GM19467 (cell line): ENCODE measurements at regions not wholly inside any gene's neighbourhood (a gene's known extent, or its start where the extent isn't known, plus 50 kb on each side); places are given as distances from the start of the nearest gene placed in this dataset.
A peak's percentile ranks its signal among the peaks of the same experiment; 100 is the strongest.

ENCODE experiments used
- ATAC-seq: cut with Tn5 transposase; IDR thresholded peaks from one replicate; pipeline ENCODE4 v1.9.1; 2021; ENCODE audit warnings: mild to moderate bottlenecking, moderate library complexity; ENCODE audit not compliant: unreplicated experiment

DNA sequence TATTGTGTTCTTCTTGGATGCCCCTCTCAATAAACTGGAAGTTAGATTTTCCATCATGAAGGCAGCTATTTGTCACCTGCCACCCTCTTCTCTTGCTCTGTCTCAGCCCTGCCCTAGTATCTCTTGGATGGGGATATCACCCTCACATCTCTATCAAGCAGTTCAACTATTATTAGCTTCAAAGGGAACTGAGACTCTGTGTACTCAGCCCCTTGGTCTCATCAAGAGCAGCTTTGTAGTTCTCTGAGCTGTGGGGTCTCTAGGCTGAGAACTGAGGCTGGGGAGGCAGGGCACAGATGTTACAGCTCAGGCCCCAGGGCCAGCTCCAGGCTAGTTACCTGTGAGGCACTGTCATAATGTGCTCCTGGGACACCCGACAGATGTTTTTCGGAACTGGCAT, 130.3 kb downstream of the DAD1 start:
- ATAC-seq = no peak

DNA sequence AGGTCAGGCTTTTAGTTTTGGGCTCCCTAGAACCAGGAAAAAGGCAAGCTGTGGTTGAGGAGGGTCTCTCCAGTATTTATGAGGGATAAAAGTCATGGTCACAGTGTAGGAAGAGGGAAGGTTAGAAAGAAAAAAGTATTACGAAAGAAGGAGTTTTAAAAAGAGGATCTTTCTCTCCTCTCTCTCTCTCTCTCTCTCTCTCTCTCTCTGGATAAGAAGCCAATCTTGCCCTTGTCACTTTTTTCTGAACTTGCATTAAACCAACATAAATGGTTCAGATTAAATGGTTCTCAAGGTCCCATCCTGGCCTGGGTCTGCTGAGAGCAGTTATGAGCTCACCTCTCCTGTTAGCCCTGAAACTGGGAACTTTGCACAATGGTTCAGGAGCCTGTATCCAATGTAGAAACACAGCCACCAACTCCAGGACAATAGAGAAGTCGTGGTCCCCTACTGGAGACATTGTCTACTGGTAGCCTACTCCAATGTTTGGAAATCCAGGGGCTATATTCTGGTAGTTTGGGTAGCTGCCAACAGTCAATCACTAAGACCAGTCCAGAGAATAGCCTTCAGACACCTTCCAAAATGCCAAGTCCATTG, 131.9 kb downstream of the DAD1 start:
- no peak for ATAC-seq

DNA sequence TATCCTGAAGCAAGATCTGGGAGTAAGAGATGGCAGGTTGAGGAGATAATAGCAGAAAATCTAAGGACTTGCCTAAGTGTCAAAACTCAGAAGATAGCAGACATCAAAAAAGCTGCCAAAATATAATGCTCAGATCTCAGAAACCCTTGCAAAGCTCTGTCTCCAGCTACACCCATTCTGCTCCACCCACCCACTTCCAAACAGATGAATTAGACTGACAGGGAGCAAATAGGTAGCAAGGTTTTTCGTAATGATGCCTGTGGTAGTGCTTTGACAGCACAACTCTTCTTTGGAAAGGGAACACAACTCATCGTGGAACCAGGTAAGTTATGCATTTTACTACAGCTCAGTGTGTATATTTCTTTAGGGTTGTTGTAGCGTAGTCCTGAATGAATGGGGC, 132.6 kb downstream of the DAD1 start:
- ATAC-seq = no peak

DNA sequence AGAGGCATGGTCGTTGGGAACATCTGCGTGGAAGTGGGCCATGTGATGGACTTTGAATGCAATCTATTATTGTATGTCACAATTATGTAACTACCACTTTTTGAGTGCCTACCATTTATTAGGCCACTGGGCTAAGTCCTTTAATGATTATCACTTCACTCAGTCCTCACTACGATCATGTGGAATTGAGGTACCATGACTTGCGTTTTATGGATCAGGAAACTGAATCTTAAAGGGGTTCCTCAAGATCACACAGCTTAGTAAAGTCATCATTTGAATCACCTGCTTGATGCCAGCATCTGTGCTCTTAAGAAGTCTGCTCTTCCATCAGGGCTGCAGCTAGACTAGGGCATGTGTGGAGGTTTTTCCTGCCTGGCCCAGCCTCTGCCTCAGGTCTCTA, 136.7 kb downstream of the DAD1 start:
- no peak for ATAC-seq

DNA sequence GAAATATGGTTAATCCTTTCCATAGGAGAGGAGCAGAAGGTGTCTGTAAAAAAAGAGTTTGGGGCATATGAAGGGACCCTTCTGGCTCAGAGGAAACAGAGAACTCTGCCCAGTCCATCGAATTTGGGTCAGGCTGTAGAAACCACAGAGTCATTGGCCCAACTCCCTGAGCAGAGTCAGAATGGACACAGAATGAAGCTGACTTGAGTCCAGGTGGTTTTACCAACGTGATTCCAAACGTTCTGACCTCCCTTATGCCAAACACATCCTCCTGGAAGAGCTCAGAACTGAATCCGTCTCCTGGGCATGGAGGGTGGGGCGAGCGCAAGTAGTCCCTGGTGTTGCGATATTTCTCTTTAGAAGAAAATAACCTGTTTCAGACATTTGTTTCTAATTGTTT, 138.8 kb downstream of the DAD1 start:
- no peak for ATAC-seq

DNA sequence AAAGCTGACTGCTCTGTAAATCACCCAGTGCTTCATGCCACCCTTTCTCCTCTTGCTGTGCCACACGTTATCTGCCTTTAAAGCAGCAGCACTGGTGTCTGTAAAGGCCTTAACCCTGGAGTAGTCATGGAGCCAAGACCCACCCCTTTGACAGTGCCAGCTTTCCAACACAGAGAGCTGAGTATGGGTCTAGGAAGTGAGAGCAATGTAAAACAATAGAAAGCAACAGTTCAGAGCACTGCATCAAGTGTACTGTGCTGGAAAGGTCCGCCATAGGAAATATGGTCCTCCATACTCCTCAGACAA, 139.5 kb downstream of the DAD1 start:
- no peak for ATAC-seq

DNA sequence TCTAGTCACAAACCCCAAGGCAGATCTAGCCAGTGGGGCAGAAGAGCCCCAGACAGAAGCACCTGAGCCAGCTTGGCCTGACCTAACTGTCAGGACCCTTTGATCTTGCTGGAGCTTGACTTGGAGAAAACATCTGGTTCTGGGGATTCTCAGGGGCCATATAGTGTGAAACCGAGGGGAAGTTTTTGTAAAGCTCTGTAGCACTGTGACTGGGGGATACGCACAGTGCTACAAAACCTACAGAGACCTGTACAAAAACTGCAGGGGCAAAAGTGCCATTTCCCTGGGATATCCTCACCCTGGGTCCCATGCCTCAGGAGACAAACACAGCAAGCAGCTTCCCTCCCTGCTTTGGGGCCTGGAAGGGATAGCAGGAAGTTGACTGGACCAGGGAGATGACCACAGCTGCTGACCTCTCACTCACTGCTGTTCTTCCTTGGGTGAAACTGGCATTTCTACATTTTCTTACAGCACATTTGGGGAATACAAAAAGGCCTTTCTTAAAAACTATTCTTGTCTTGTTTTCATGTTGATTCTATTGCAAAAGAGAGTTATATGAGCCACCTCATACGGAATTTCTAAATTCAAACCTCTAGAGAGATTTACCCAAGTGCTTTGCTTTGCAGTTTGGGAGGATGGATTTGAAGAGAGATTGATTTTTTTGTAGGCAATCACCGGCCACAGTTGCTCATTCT, 140.0 kb downstream of the DAD1 start:
- ATAC-seq = peak; percentile 39

DNA sequence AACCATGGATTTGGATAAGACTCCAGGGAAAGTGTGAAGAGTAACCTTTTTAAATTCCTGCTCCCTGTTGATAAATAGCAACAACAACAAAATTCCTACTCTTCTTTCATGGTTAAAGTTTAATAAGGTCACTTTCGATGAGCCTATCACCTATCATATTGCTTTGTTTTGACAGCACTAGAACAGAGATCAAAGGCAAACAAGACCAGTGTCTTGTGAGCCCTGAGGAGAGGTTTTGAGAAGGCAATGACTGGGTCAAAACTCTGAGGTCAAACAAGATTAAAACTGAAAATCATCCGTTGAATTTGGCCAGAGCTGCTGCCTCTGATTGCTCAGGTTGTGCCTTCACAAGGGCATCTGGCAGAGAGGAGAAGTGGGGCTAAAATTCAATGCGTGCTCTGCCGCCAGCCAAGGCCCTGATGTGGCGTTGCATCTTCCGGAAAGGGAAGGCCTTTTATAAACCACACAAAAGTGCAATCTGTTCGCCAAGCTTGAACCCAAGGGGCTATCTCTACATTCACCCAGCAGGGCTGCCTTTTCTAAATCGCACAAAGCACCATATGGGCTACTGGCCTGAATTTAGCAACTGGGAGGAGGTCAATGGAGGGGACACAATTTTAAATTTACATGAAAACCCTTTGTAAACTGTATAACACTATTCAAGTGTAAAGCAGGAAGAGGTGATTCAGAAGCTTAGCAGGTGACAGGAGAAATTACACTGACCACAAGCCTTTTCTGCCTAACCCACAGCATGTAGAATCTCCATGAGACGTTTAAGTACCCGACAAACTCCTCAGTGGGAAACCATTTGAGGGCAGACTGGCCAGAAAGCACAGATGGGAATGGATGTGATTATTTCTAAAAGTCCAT, 140.8 kb downstream of the DAD1 start:
- ATAC-seq = peak; percentile 44

DNA sequence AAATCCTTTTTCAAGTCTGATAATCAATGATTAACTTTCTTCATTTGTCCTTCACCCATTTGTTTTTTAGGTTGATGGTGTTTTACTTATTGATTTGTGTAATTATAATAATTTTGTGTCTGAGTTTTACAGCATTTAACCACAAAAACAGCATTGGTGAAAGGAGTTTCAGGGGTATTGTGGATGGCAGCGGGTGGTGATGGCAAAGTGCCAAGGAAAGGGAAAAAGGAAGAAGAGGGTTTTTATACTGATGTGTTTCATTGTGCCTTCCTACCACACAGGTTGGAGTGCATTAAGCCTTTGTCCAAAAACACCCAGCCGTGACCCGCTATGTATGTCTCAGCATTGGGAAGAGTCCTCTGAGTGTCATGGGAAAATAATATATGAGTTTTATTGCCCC, 150.3 kb downstream of the DAD1 start:
- no peak for ATAC-seq

DNA sequence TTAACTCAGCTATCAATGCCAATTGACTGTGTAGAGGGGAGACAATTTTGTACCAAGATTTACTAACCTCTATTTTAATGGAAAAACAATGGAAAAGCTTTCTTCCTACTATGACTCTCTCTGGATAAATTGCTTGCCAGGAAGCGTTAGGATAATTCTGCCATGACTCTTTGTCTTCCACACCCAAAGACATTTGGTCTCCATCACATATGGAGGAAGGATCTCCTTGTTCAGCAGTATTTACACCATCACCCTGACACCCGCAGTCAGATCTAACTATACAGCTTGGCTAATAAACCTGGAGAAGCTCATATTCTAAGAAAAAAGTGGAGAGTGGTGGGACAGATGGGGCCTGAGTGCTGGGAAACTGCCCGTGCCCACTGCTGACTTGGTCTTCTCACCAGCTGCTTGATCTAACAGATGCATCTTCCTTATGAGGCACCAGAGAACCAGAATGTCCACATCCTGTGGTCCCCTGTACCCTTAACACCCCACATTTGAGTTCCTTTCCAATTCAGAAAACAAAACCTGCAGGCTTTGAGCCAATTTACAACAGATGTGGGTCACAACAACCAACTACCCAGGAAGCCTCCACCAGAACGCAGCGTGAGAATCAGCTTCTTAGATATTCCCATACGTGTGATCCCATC, 154.0 kb downstream of the DAD1 start:
- ATAC-seq = no peak

DNA sequence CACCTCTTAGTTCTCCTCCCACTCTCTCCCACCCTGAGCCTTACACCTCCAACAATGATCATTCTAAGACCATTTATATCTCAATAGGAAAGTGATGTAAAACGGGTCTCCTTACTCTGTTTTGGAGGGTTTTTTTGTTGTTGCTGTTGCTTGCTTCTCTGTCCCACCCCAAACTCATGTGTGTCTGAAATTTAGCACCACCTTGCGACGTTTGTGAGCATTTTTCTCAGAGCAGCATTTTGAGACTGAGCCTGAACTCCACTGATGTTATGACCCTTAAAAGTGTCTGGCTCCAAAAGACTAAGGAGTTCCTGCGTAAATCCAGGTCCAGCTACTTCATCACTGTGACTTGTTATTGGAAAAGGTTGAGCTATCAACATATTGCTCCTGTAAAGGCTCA, 155.0 kb downstream of the DAD1 start:
- ATAC-seq = no peak

DNA sequence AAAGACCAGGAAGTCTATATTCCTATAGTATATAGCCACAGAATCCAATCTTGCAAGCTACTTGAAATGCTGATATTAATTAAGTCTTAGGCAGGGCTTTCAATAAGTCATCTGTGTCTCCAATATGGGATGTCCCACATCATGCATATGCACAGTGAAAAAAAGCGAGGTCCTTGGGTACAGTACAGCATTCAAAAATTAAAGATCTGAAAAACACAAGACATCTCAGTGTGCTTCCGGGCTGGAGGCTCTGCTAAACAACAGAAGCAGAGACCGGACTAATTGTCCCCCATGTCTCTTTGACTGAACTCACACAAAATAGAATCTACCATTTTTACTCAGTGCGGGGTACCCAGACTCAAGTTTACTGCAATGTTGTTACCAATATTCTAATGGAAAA, 156.0 kb downstream of the DAD1 start:
- no peak for ATAC-seq

DNA sequence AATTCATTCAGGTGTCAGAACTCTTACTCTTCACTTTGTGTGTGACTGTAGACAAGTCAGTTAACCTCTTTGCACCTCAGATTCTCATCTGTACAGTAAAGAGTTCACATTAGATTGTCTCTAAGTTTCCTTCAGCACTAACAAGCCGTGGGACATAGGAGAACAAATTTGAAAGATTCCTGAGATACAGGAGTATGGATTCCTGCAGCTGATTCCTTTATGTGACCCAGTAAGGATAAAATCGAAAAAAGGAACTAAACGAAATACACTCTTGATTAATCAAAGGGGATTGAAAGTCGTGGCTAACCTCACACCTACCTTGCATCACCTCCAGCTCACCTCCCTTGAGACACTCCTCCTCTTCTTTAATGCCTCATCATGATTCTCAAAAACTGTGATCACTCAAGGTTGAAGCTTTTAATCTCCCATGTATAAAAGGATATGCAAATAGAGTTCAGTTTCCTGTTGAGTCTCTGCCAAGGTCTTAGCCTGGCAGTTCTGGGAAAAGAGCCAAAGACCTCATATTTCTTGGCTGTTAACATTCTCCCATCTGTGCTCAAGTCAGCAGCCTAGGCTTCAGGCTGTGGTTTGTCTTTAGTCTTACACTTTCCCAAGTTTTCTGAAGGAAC, 156.6 kb downstream of the DAD1 start:
- no peak for ATAC-seq

DNA sequence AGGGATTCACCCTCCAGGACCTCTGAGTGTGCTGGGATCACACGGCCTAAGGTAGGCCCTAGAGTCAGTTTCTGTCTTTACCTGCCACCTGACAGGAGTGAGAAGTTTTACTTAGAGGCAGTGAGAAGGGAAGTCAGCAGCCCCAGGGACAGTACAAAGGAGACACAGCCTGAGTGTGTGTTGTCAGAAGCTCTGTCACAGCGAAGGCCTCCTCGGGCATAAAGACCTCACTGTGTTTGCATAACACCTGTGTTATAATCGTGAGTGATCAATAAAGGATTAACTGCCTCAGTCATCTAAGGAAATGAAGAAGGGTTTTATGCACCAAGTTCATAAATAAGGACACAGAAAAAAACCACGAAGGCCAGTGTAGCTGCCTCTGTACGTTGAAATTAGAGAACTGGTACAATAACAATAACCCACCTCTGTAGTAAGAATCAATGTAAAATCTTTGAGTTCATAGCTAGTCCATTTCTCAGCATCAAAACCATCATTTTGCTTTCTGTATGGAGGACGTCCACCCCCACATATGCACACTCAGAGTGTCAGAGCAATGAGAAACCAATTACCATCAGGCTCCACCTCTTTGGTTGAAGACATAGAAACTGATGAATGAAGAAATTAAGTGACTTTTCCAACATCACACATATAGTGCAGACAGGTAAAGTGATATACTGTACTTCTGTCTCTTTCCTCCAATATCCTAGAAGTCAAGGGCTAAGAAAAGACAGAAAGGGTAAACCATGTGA, 159.3 kb downstream of the DAD1 start:
- no peak for ATAC-seq

DNA sequence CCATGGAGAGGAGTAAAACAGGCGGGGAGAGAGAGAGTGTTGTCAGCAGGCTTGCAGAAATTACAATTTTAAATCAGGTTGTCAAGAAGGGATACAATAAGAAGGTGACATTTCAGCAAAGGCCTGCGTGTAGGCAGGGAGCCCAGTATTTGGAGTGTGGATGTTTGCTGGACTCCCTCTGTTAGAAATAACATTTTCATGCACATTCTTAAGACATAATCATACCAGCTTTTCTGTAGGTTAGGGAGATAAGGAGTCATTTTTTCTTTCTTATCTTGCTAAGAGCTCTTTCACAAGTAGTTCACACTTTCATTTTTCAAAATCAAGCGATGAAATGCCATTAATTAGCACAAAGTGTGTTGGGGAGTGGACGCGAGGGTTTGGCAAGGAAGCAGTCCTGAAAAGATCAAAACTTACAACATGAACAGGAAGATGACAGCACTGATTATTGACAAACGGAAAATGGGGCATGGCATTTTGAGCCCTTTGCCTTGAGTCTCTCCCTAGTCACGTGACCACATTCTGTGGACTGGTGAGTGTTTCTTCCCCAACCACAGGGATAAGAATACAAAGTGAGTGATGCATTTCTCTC, 160.2 kb downstream of the DAD1 start:
- no peak for ATAC-seq

DNA sequence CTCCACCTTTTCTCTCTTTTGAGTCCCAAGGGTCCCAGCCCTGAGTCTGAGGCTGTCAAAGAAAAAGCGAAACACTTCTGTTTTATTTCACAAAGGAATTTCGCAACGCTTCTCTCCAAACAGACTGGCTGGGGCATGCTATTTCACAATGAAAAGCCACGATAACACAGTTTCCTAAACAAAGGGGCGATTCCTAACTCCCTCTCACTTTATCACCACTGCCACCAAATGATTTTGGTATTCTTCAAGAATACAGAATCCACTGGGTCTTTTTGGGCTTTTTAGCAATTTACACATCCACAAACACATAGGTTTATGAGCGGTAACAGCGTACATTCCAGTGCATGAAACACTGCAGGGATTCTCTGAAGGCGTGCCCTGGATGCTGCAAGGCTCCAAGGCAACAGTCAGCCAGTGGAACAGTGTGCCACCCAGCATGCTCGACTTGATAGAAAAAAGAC, 161.2 kb downstream of the DAD1 start:
- no peak for ATAC-seq

DNA sequence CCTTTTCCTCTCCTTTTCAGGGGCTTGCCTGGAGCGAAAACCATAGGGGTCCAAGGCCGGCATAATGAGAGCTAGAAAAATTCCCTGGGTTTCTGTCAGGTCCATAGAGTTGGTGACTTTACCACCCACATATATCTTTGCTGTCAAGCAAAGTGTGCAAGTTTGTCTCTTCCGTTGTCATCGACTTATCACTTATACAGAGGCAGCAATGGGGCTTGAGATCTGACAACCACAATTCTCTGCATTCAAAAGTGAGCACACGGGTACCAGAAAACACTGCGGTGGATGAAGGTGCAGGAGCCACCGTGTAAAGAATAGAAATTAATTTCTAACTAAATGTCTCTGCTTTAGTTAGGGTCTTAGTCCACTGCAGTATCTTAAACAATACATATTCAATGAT, 162.3 kb downstream of the DAD1 start:
- ATAC-seq = no peak

DNA sequence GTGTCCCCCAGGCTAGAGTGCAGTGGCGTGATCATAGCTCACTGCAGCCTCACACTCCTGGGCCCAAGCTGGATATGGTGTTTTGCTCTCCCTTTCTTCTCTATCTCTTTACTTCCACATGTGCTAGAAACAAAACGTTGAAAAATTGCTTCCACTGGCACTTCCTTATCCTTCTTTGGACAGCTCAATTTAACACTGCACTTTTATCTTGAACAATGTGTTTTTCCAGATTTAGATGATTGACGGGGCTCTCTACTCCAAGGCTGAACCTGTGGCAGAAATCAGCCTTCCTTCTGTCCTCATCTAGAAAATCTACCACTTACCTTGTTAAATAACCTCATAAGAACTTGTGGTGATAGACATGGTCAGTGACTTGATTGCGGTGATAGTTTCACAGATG, 165.1 kb downstream of the DAD1 start:
- no peak for ATAC-seq

DNA sequence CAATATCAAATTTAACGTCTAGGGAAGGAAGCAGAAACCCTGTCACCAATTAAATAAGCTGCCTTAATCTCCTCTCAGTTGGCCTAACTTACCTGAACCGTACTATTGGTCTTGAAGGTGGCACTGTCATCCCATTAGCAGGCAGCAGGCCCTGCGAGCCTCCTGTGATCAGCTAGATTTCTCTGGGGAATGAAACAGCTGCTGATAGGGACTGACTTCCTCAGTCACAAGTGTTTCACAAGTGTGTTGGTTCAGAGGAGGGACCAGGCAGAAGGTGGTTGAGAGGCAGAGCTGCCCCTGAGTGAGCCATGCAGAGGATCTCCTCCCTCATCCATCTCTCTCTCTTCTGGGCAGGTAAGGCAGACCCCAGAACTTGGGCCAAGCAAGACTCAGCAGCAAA, 166.8 kb downstream of the DAD1 start:
- no peak for ATAC-seq

DNA sequence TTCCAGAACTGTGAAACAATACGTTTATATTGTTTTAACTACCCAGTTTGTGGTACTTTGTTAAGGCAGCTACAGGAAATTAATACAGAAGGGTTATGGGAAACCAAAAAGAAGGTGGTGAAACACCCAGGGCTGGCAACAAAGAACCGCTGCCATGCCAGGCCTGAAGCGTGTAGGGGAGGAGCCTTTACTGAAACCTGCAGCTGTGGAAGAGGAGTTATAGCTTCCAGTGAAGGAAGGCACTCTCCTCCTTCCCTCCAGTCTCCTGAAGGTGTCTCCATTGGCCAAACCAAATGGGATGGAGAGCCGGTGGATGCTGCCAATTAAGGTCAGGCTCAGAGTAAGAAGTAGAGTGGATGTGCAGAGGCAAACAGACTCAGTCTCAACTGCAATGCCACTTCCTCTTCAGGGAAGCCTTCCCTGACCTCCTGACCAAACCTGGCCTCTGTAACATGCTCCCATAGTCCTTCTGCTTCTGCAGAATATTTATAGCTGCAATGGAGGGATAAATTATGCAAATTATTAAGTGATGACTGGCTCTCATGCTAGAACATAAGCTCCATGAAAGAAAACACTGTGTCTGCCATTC, 168.3 kb downstream of the DAD1 start:
- no peak for ATAC-seq
